Type B pancreatic cell (in vitro differentiated cells): ENCODE measurements at regions not wholly inside any gene's neighbourhood (a gene's known extent, or its start where the extent isn't known, plus 50 kb on each side); places are given as distances from the start of the nearest gene placed in this dataset.

Experiments
- DNase-seq: peaks from one replicate; pipeline ENCODE4 v3.0.0; 2021; ENCODE audit warnings: mixed read lengths; ENCODE audit not compliant: unreplicated experiment; ENCODE audit errors: extremely low spot score
- H3K27ac Mint-ChIP-seq: 2 replicates; pipeline ENCODE4 v1.8.0; 2021; ENCODE audit warnings: mild to moderate bottlenecking, mixed read lengths
- H3K27me3 Mint-ChIP-seq: 2 replicates; pipeline ENCODE4 v1.8.0; 2021; ENCODE audit warnings: mixed read lengths
- H3K36me3 Mint-ChIP-seq: 2 replicates; pipeline ENCODE4 v1.8.0; 2021; ENCODE audit warnings: mixed read lengths
- H3K4me1 Mint-ChIP-seq: one replicate; pipeline ENCODE4 v1.8.0; 2021; ENCODE audit warnings: mixed read lengths; ENCODE audit not compliant: unreplicated experiment
- H3K4me3 Mint-ChIP-seq: 2 replicates; pipeline ENCODE4 v1.8.0; 2021; ENCODE audit warnings: mild to moderate bottlenecking, mixed read lengths
- H3K9me3 Mint-ChIP-seq: 2 replicates; pipeline ENCODE4 v1.8.0; 2021; ENCODE audit warnings: mixed read lengths
- TF ChIP-seq, protein P1 (sequence below): fragments of 200-600 bp; sonication (generic); conservative IDR thresholded peaks from 2 replicates; pipeline ENCODE4 v1.5.0; 2021; ENCODE audit warnings: antibody characterized with exemption, mild to moderate bottlenecking

DNA sequence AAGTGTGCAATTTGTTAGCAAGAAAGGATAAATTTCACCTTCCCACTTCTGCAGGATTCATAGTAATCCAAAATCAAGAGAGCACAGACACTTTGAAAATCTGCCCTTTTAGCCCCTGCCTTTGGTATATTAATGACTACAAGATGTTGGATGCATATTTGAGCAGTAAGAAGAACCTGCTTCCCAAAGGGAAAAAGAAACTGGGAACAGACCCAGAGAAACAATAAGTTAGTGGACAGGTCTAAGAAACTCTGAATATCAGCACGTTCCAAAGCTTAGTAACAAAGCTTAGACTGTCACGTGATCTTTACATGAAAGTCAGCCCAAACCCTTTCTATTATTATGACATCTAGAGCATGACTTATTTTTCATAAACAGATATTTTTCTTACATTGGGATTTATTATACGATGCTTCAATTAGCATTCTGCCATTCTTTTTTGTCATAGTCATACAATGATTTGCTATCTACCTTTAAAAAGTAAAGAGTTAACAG lies 390.9 kb upstream of the ADGRL2 start:
- Mint-ChIP-seq H3K4me3 (no peak overlapping the region), H3K27me3 (peaks cover 5% of the 10 kb centered on the region)

DNA sequence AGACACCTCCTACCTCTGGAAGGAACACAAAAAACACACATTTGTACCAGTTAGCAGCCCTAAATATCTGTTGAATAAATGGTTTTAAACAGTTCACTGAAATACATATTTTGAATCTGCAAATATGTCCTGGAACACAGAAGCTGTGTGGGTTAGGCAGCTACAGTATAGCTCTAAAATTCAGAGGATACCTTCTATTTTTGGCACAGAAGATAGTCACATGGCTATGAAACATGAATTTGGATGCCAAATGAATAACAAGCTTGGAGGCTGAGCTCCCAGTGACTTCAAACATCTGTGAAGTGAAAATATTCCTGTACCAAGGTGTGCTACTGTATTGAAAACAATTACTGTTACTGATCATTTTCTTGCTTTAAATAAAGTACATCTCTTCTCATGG lies 391.5 kb upstream of the ADGRL2 start:
- Mint-ChIP-seq H3K4me3 (no peak overlapping the region), H3K9me3 (no peaks in the 10 kb centered on the region), H3K27ac (no peak overlapping the region), H3K4me1 (peaks cover 35% of the 10 kb centered on the region), H3K27me3 (peaks cover 5% of the 10 kb centered on the region), H3K36me3 (no peaks in the 10 kb centered on the region)
- TF ChIP-seq, protein P1, sequence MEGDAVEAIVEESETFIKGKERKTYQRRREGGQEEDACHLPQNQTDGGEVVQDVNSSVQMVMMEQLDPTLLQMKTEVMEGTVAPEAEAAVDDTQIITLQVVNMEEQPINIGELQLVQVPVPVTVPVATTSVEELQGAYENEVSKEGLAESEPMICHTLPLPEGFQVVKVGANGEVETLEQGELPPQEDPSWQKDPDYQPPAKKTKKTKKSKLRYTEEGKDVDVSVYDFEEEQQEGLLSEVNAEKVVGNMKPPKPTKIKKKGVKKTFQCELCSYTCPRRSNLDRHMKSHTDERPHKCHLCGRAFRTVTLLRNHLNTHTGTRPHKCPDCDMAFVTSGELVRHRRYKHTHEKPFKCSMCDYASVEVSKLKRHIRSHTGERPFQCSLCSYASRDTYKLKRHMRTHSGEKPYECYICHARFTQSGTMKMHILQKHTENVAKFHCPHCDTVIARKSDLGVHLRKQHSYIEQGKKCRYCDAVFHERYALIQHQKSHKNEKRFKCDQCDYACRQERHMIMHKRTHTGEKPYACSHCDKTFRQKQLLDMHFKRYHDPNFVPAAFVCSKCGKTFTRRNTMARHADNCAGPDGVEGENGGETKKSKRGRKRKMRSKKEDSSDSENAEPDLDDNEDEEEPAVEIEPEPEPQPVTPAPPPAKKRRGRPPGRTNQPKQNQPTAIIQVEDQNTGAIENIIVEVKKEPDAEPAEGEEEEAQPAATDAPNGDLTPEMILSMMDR = no peak
- DNase-seq = no peak

More for the DNA sequence above, 390.9 kb upstream of the ADGRL2 start:
- Mint-ChIP-seq H3K9me3 (no peaks in the 10 kb centered on the region), H3K4me1 (peaks cover 39% of the 10 kb centered on the region), H3K27ac (no peak overlapping the region), H3K36me3 (no peaks in the 10 kb centered on the region)
- no peak for DNase-seq
- TF ChIP-seq, protein P1 = no peak

DNA sequence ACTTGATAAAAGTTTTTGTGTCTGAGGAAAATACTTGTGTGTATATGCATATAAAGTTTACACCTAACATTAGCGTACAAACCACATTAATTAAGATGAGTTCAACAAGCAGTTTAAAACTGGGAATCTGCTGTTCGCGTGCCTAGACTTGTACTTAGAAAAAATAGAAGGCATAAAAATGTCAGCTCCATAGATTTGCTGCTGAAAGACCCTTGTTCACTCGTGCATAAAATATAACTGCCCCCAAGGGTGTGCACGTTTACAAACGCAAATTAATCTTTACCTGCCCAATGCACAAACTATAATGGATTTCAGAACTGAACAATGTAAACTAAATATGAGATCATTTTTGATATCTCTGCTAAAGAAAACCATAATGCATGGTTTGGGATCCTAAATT lies 392.3 kb upstream of the ADGRL2 start:
- DNase-seq = no peak
- H3K36me3 Mint-ChIP-seq = no peaks in the 10 kb centered on the region
- H3K27ac Mint-ChIP-seq = no peak overlapping the region
- TF ChIP-seq, protein P1 = no peak
- peaks cover 35% of the 10 kb centered on the region for H3K4me1 Mint-ChIP-seq
- H3K27me3 Mint-ChIP-seq = peaks cover 5% of the 10 kb centered on the region
- no peak overlapping the region for H3K4me3 Mint-ChIP-seq
- H3K9me3 Mint-ChIP-seq = no peaks in the 10 kb centered on the region

DNA sequence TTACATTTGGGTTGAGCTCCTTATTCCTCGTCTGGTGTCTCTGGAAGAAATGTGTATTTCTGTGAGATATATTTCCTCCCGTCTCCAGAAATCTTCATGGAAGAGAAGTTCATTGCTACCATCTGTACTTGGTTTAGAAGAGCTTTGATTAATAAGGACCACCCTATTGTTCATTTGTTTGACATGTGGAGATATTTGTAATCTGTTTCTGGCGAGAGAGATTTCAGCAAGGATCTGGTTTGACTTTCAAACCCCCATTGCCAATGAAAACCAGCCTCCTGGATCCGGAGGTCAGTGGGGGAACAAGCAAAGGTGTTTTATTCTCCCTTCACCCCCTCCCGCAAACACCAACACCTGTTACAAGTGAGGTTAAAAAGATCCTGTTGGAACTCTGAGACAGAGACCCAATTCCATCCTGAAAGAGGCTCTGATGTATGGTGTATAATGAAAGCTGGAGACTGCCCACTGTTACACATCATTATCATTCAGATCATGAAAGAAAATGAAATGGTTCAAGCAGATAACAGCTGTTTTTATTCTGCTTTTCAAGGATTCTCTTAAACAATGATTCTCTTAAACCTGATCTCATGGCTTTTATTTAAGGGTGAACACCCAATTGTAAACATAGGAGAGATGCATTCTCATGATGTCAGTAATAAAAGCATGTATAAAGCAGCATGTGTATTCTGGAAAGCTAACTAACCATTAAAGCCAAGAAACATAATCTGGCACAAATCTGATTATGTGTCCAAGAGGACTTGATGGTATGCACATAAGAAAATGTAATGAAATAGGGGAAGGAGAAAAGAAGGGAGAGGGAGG lies 393.5 kb upstream of the ADGRL2 start:
- H3K36me3 Mint-ChIP-seq = no peaks in the 10 kb centered on the region
- H3K4me1 Mint-ChIP-seq = peaks cover 35% of the 10 kb centered on the region
- H3K27me3 Mint-ChIP-seq = peaks cover 5% of the 10 kb centered on the region
- peak overlapping the region; percentile 15 for H3K27ac Mint-ChIP-seq
- no peak for DNase-seq
- TF ChIP-seq, protein P1 = no peak
- no peaks in the 10 kb centered on the region for H3K9me3 Mint-ChIP-seq
- no peak overlapping the region for H3K4me3 Mint-ChIP-seq

DNA sequence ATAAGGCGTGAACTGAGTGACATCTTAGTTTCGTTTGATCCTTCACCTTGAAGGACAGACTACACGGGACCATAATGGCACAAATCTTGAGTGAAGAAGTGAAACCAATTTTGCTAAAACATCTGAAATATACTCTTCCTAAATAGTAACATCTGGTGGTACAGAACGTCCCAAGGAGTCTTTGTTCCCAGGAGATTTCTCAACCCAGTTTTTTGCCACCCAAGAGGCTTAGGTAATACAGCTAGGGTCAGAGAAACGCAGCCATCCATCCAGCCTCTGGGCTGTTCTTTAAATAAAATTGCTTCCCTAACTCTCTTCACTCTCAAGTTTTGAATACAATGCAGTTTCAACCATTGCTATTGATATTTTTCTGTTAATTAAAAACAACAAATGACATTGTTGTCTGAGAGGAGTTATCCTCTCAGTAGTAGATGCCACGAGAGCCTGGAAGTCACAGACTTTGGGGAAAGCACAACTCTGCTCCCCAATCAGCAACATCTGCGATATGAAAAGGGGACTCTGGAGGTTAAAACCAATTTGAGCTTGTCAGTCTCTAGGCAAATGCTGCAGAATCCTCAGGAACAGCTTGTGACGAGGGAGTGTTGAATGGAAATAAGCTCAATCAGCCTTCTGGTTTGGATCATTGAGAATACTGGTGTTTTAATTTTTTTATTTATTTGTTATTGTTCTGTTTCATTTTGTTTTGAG lies 394.3 kb upstream of the ADGRL2 start:
- Mint-ChIP-seq H3K36me3 (no peaks in the 10 kb centered on the region), H3K27me3 (peaks cover 5% of the 10 kb centered on the region), H3K4me1 (peaks cover 35% of the 10 kb centered on the region), H3K4me3 (no peak overlapping the region), H3K27ac (no peak overlapping the region), H3K9me3 (no peaks in the 10 kb centered on the region)
- TF ChIP-seq, protein P1 = no peak
- DNase-seq = no peak
